ENCODE measurements at regions not wholly inside any gene's neighbourhood (a gene's known extent, or its start where the extent isn't known, plus 50 kb on each side); places are given as distances from the start of the nearest gene placed in this dataset.

GRCh38 chr7:69359003-69359700, 239.1 kb upstream of the AUTS2 start:
- WGBS, 2 experiments (ENCODE audit: extremely low coverage in 2 of 2, insufficient read length in 1 of 2) = no CpG with 5 or more reads among the region's 4 CpGs
- H3K36me3 ChIP-seq (ENCODE audit: control insufficient read depth, insufficient read depth, low read length) = no peaks in the 10 kb centered on the region
- dilution Hi-C loops (cut with HindIII; ENCODE audit: low sequenced_read_pairs, unreplicated experiment) (no loop called here), intact Hi-C loops (cut with micrococcal nuclease) (no loop called here), in situ Hi-C loops (cut with MboI; ENCODE audit: low sequenced_read_pairs) (no loop called here)
- no peaks in the 10 kb centered on the region for H3K79me1 ChIP-seq (ENCODE audit: low read depth in 1 of 2, low read length in 2 of 2)
- no peak overlapping the region for H3K18ac ChIP-seq (ENCODE audit: low read depth, low read length)
- no peak overlapping the region for H3K4me2 ChIP-seq (ENCODE audit: low read depth, low read length)
- no peak overlapping the region for H3K56ac ChIP-seq (ENCODE audit: extremely low read depth, insufficient read depth, low read length)
- no peak overlapping the region for H3K14ac ChIP-seq (replicated peaks; ENCODE audit: low read depth, low read length)
- CTCF ChIA-PET = no interaction called here
- no peak overlapping the region for H2BK5ac ChIP-seq (ENCODE audit: low read depth, low read length, poor library complexity, severe bottlenecking)
- no peak overlapping the region for H4K5ac ChIP-seq (ENCODE audit: low read depth, low read length)
- no peak overlapping the region for H2BK20ac ChIP-seq (ENCODE audit: low read depth, low read length)
- H3K27ac ChIP-seq (ENCODE audit: insufficient read depth, low read length) = no peak overlapping the region
- H2AK9ac ChIP-seq (replicated peaks; ENCODE audit: low read depth, low read length, poor library complexity) = no peak overlapping the region
- peaks cover 11% of the 10 kb centered on the region; the same call in 1 of the 2 replicates for H3K9me3 ChIP-seq (ENCODE audit: control insufficient read depth, insufficient read depth, low read length)
- H2BK120ac ChIP-seq (ENCODE audit: low read depth, low read length) = no peak overlapping the region
- H3K27me3 ChIP-seq (ENCODE audit: control insufficient read depth, insufficient read depth, low read length) = no peaks in the 10 kb centered on the region
- POLR2A ChIA-PET (ENCODE audit: unreplicated experiment) = no interaction called here
- TF ChIP-seq RFX5 (IDR thresholded peaks at IDR 0.05; ENCODE audit: low read depth, low read length) = no peak
- no peak for TF ChIP-seq MXI1 (IDR thresholded peaks at IDR 0.05; ENCODE audit: borderline replicate concordance, low read depth, low read length)
- no peak for TF ChIP-seq ELK1 (IDR thresholded peaks at IDR 0.05; ENCODE audit: borderline replicate concordance, low read depth, low read length)
- TF ChIP-seq CHD1 (IDR thresholded peaks at IDR 0.05; ENCODE audit: low read depth, low read length) = no peak
- TF ChIP-seq RCOR1 (IDR thresholded peaks at IDR 0.05; ENCODE audit: insufficient replicate concordance, low read length) = no peak
- no peak for TF ChIP-seq SMC3 (IDR thresholded peaks at IDR 0.05; ENCODE audit: low read depth, low read length)
- TF ChIP-seq BHLHE40 (IDR thresholded peaks at IDR 0.05; ENCODE audit: low read depth, low read length) = no peak
- TF ChIP-seq NFE2L2 (IDR thresholded peaks at IDR 0.05; ENCODE audit: low read depth, low read length) = no peak
- TF ChIP-seq CEBPB (IDR thresholded peaks at IDR 0.05; ENCODE audit: low read depth, low read length) = no peak
- no peak for TF ChIP-seq POLR2A (IDR thresholded peaks at IDR 0.05; ENCODE audit: low read depth, low read length)
- TF ChIP-seq MAFK (IDR thresholded peaks at IDR 0.05; ENCODE audit: low read depth, low read length) = no peak
- no peak for TF ChIP-seq RAD21 (IDR thresholded peaks at IDR 0.05; ENCODE audit: low read length)
- TF ChIP-seq FOS (IDR thresholded peaks at IDR 0.05; ENCODE audit: low read depth, low read length) = no peak
- no peak for TF ChIP-seq CTCF (conservative IDR thresholded peaks at IDR 0.05; ENCODE audit: low read depth, low read length)
- no peak for TF ChIP-seq USF2 (IDR thresholded peaks at IDR 0.05; ENCODE audit: low read depth, low read length)
- TF ChIP-seq MAZ (IDR thresholded peaks at IDR 0.05; ENCODE audit: borderline replicate concordance, low read depth, low read length) = no peak
- no peaks in the 10 kb centered on the region for H3K4me1 ChIP-seq (ENCODE audit: control insufficient read depth, insufficient read depth, low read length)
- H2AK5ac ChIP-seq (ENCODE audit: low read depth, low read length) = no peak overlapping the region
- H3K9me1 ChIP-seq (ENCODE audit: insufficient read depth, low read length) = no peaks in the 10 kb centered on the region
- ATAC-seq (ENCODE audit: low read depth) (no peak), DNase-seq (no peak)
- H3K9ac ChIP-seq (ENCODE audit: low read depth, low read length) = no peak overlapping the region
- H2AFZ ChIP-seq (replicated peaks; ENCODE audit: low read length, poor library complexity) = no peak overlapping the region
- no peak overlapping the region for H2BK15ac ChIP-seq (ENCODE audit: low read depth, low read length)
- H4K8ac ChIP-seq (ENCODE audit: low read depth in 2 of 2, low read length in 2 of 2) = no peak overlapping the region
- no peak overlapping the region for H3K23ac ChIP-seq (ENCODE audit: low read depth, low read length)
- H4K20me1 ChIP-seq (ENCODE audit: insufficient read depth, low read length) = no peaks in the 10 kb centered on the region
- H4K91ac ChIP-seq (ENCODE audit: insufficient read depth, low read depth, low read length) = no peak overlapping the region
- no TSS peak for BruUV-seq (replicated peaks)
- no peak overlapping the region for H3K4ac ChIP-seq (ENCODE audit: low read depth, low read length)
- no peak overlapping the region for H3K4me3 ChIP-seq (ENCODE audit: insufficient read depth, low read depth, low read length)

All from IMR-90 (cell line).